HG02884 (cell line): ENCODE measurements at regions not wholly inside any gene's neighbourhood (a gene's known extent, or its start where the extent isn't known, plus 50 kb on each side); places are given as distances from the start of the nearest gene placed in this dataset.

Source experiments
- ATAC-seq: cut with Tn5 transposase; IDR thresholded peaks from one replicate; pipeline ENCODE4 v1.9.1; 2021; ENCODE audit warnings: mild to moderate bottlenecking, moderate library complexity; ENCODE audit not compliant: unreplicated experiment

- ATAC-seq, result no peak
Measured at GRCh38 chr15:95834028-95834804, 496.3 kb upstream of the NR2F2 start.

GRCh38 chr15:95836536-95836935, 494.0 kb upstream of the NR2F2 start:
- ATAC-seq, result no peak

GRCh38 chr15:95837341-95838004, 493.0 kb upstream of the NR2F2 start:
- no peak for ATAC-seq

GRCh38 chr15:95839367-95839782, 491.1 kb upstream of the NR2F2 start:
- ATAC-seq, result peak; percentile 88

- ATAC-seq, result no peak
Measured at GRCh38 chr15:95840004-95840403, 490.5 kb upstream of the NR2F2 start.

GRCh38 chr15:95840855-95841254, 489.6 kb upstream of the NR2F2 start:
- ATAC-seq, result no peak

- no peak for ATAC-seq
Measured at GRCh38 chr15:95842576-95842975, 487.9 kb upstream of the NR2F2 start.

GRCh38 chr15:95843241-95843910, 487.1 kb upstream of the NR2F2 start:
- ATAC-seq, result no peak

- peak; percentile 31 for ATAC-seq
Measured at GRCh38 chr15:95845862-95846515, 484.5 kb upstream of the NR2F2 start.

GRCh38 chr15:95848126-95848525, 482.4 kb upstream of the NR2F2 start:
- ATAC-seq, result no peak

- no peak for ATAC-seq
Measured at GRCh38 chr15:95850837-95851236, 479.7 kb upstream of the NR2F2 start.

GRCh38 chr15:95853350-95853749, 477.1 kb upstream of the NR2F2 start:
- no peak for ATAC-seq

GRCh38 chr15:95857124-95857757, 473.3 kb upstream of the NR2F2 start:
- no peak for ATAC-seq

- no peak for ATAC-seq
Measured at GRCh38 chr15:95857758-95858157, 472.7 kb upstream of the NR2F2 start.

GRCh38 chr15:95860406-95860805, 470.1 kb upstream of the NR2F2 start:
- no peak for ATAC-seq

GRCh38 chr15:95864467-95864886, 466.0 kb upstream of the NR2F2 start:
- ATAC-seq, result peak; percentile 76

- ATAC-seq, result no peak
Measured at GRCh38 chr15:95865330-95865739, 465.2 kb upstream of the NR2F2 start.

GRCh38 chr15:95866711-95867440, 463.6 kb upstream of the NR2F2 start:
- ATAC-seq, result no peak

- no peak for ATAC-seq
Measured at GRCh38 chr15:95868450-95868849, 462.1 kb upstream of the NR2F2 start.

- no peak for ATAC-seq
Measured at GRCh38 chr15:95868970-95869369, 461.5 kb upstream of the NR2F2 start.
